CD4-positive, alpha-beta T cell treated with Interleukin-1 beta for 1 hour (primary cell): ENCODE measurements at regions not wholly inside any gene's neighbourhood (a gene's known extent, or its start where the extent isn't known, plus 50 kb on each side); places are given as distances from the start of the nearest gene placed in this dataset.
"Not testable (repeated sequence)": the region's sequence is repeated elsewhere in the genome, so short reads cannot be mapped to it uniquely, and the experiment has no call there.

ENCODE experiments used
- DNase-seq, 2 donors: peaks; one replicate each; pipeline ENCODE4 v3.0.0-alpha.2; 2020 to 2022

- no peak for DNase-seq
These were observed 744.9 kb downstream of the TAF11L14 start for GRCh38 chr5:18379189-18379588.

- DNase-seq: no peak
These were observed 746.6 kb downstream of the TAF11L14 start for GRCh38 chr5:18380729-18381362.

- DNase-seq: peak; percentile 2 to 6
These were observed 759.5 kb downstream of the TAF11L14 start for GRCh38 chr5:18393565-18394442.

GRCh38 chr5:18394443-18394804 lies 760.2 kb downstream of the TAF11L14 start:
- no peak for DNase-seq

GRCh38 chr5:18395126-18396110 lies 761.2 kb downstream of the TAF11L14 start:
- DNase-seq: no peak

- no peak for DNase-seq
These were observed 763.1 kb downstream of the TAF11L14 start for GRCh38 chr5:18397371-18397770.

- DNase-seq: no peak
These were observed 763.6 kb downstream of the TAF11L14 start for GRCh38 chr5:18397891-18398290.

GRCh38 chr5:18399461-18400327 lies 765.4 kb downstream of the TAF11L14 start:
- not testable (repeated sequence) for DNase-seq

GRCh38 chr5:18403141-18403540 lies 768.9 kb downstream of the TAF11L14 start:
- no peak for DNase-seq

GRCh38 chr5:18403941-18404438 lies 769.7 kb downstream of the TAF11L14 start:
- no peak for DNase-seq

- no peak for DNase-seq
These were observed 786.5 kb downstream of the TAF11L14 start for GRCh38 chr5:18420711-18421110.

GRCh38 chr5:18433336-18433735 lies 799.1 kb downstream of the TAF11L14 start:
- no peak for DNase-seq

- DNase-seq: no peak
These were observed 803.9 kb downstream of the TAF11L14 start for GRCh38 chr5:18438126-18438525.

- DNase-seq: no peak
These were observed 821.3 kb downstream of the TAF11L14 start for GRCh38 chr5:18455521-18455920.

GRCh38 chr5:18457255-18457654 lies 823.0 kb downstream of the TAF11L14 start:
- DNase-seq: no peak

- no peak for DNase-seq
These were observed 827.5 kb downstream of the TAF11L14 start for GRCh38 chr5:18461766-18462165.

GRCh38 chr5:18465833-18466681 lies 831.8 kb downstream of the TAF11L14 start:
- peak in 1 of 2 donors; percentile 15 for DNase-seq

- DNase-seq: no peak
These were observed 832.5 kb downstream of the TAF11L14 start for GRCh38 chr5:18466731-18467130.

- not testable (repeated sequence) for DNase-seq
These were observed 837.5 kb downstream of the TAF11L14 start for GRCh38 chr5:18471791-18472190.

GRCh38 chr5:18483451-18483850 lies 849.2 kb downstream of the TAF11L14 start:
- DNase-seq: no peak
